Stomach (tissue), 8 donors: ENCODE measurements at regions not wholly inside any gene's neighbourhood (a gene's known extent, or its start where the extent isn't known, plus 50 kb on each side); places are given as distances from the start of the nearest gene placed in this dataset.

Experiments
- DNase-seq, 2 donors: peaks; one replicate each; pipeline versions ENCODE4 v3.0.0 to v3.0.0-alpha.2; 2013 to 2019
- H3K27ac ChIP-seq, 5 donors: fragments of 200-600 bp in 4 of 5; sonication (generic) in 4 of 5; one replicate each; pipeline ENCODE4 v1.5.1; 2013 to 2019; ENCODE audit warnings: mild to moderate bottlenecking in 1 of 5, moderate library complexity in 1 of 5
- H3K27me3 ChIP-seq, 3 donors: fragments of 200-600 bp; sonication (generic); one replicate each; pipeline ENCODE4 v1.5.1; 2017 to 2019; ENCODE audit warnings: mixed run types in 1 of 3
- H3K36me3 ChIP-seq, 4 donors: fragments of 200-600 bp; sonication (generic); 1 replicate in 3 of 4; 2 replicates in 1 of 4; pipeline ENCODE4 v1.5.1; 2016 to 2019
- H3K4me1 ChIP-seq, 4 donors: fragments of 200-600 bp; sonication (generic); one replicate each; pipeline ENCODE4 v1.5.1; 2016 to 2019
- H3K4me3 ChIP-seq, 4 donors: fragments of 200-600 bp; sonication (generic) in 3 of 4; one replicate each; pipeline ENCODE4 v1.5.1; 2016 to 2019; ENCODE audit warnings: mild to moderate bottlenecking in 1 of 4
- H3K9me3 ChIP-seq, 4 donors: fragments of 200-600 bp; sonication (generic); one replicate each; pipeline ENCODE4 v1.5.1; 2016 to 2019
- CTCF ChIP-seq, 7 experiments: fragments of 450-650 bp in 4 of 7; fragments of 200-600 bp in 3 of 7; sonication (generic) in 3 of 7; IDR thresholded peaks; one replicate each; pipeline ENCODE4 v1.5.1; 2016 to 2019; ENCODE audit warnings: antibody characterized with exemption in 7 of 7, control low read depth in 2 of 7, mild to moderate bottlenecking in 1 of 7
- EP300 ChIP-seq: sonication (generic); formaldehyde crosslinking; IDR thresholded peaks from one replicate; pipeline ENCODE4 v1.6.1; 2017; ENCODE audit warnings: antibody characterized with exemption
- POLR2A ChIP-seq, 4 donors: fragments of 450-650 bp; IDR thresholded peaks; one replicate each; pipeline ENCODE4 v1.6.1; 2016; ENCODE audit warnings: antibody characterized with exemption in 4 of 4, control low read depth in 2 of 4, mild to moderate bottlenecking in 1 of 4, moderate library complexity in 1 of 4
- POLR2AphosphoS5 ChIP-seq, 3 donors: sonication (generic); formaldehyde crosslinking; IDR thresholded peaks; one replicate each; pipeline ENCODE4 v1.6.1; 2016; ENCODE audit warnings: antibody characterized with exemption in 3 of 3
- WGBS, 5 donors: extraction: QIAGEN DNeasy Blood & Tissue Kit in 3 of 5; methylation state at CpG; one replicate each; pipeline versions ENCODE4 v1.1.5 to v1.1.7; 2013 to 2018; 5-methylcytosine and 5-hydroxymethylcytosine counted together
- intact Hi-C: fragments of 100-400 bp; cut with DNase I; formaldehyde crosslinking; loops from one replicate; pipeline ENCODE4 v1.15.1; 2023; ENCODE audit warnings: low total_unique reads
- donor health status: healthy with polysubstance abuse.
- donor health status: Bipolar disorder and iron deficiency.
- donor health status: healthy.

GRCh38 chr10:55873485-55873884 is 487.6 kb downstream of the ZWINT start:
- TF ChIP-seq CTCF (IDR thresholded peaks at IDR 0.05) (no peak), EP300 (no peak), POLR2AphosphoS5 (IDR thresholded peaks at IDR 0.05) (no peak), POLR2A (IDR thresholded peaks at IDR 0.05) (no peak)
- Histone ChIP-seq H3K9me3 (no peaks in the 10 kb centered on the region), H3K4me3 (no peak overlapping the region), H3K27me3 (no peaks in the 10 kb centered on the region), H3K27ac (no peak overlapping the region), H3K4me1 (no peaks in the 10 kb centered on the region), H3K36me3 (no peaks in the 10 kb centered on the region)
- 18 to 47% (median 34%) methylated on average over 2 of the region's 2 CpGs for WGBS, 5 donors
- DNase-seq: no peak
- intact Hi-C loops: no loop called here

- no peaks in the 10 kb centered on the region for H3K27me3 ChIP-seq
- TF ChIP-seq POLR2AphosphoS5 (IDR thresholded peaks at IDR 0.05) (no peak), EP300 (no peak), POLR2A (IDR thresholded peaks at IDR 0.05) (no peak), CTCF (IDR thresholded peaks at IDR 0.05) (no peak)
- no peak overlapping the region for H3K27ac ChIP-seq
- no peaks in the 10 kb centered on the region for H3K9me3 ChIP-seq
- WGBS, 5 donors: 43 to 64% (median 56%) methylated on average over 1 of the region's 1 CpG
- intact Hi-C loops: no loop called here
- no peaks in the 10 kb centered on the region for H3K4me1 ChIP-seq
- H3K36me3 ChIP-seq: no peaks in the 10 kb centered on the region
- DNase-seq: no peak
- H3K4me3 ChIP-seq: no peak overlapping the region
These were observed 490.9 kb downstream of the ZWINT start for GRCh38 chr10:55870186-55870585.

GRCh38 chr10:55867848-55868247 is 493.2 kb downstream of the ZWINT start:
- no peak overlapping the region for H3K27ac ChIP-seq
- no peaks in the 10 kb centered on the region for H3K9me3 ChIP-seq
- no peak overlapping the region for H3K4me3 ChIP-seq
- WGBS, 5 donors: 10 to 18% (median 13%) methylated on average over 1 of the region's 1 CpG
- no peaks in the 10 kb centered on the region for H3K36me3 ChIP-seq
- H3K4me1 ChIP-seq: no peaks in the 10 kb centered on the region
- intact Hi-C loops: no loop called here
- H3K27me3 ChIP-seq: no peaks in the 10 kb centered on the region
- no peak for DNase-seq
- no peak for TF ChIP-seq EP300
- no peak for TF ChIP-seq POLR2AphosphoS5 (IDR thresholded peaks at IDR 0.05)
- no peak for TF ChIP-seq POLR2A (IDR thresholded peaks at IDR 0.05)
- no peak for TF ChIP-seq CTCF (IDR thresholded peaks at IDR 0.05)

GRCh38 chr10:55858730-55859129 is 502.3 kb downstream of the ZWINT start:
- 69 to 89% (median 81%) methylated on average over 1 of the region's 1 CpG for WGBS, 5 donors
- intact Hi-C loops: no loop called here
- H3K9me3 ChIP-seq: peaks cover 0 to 9% (median 9%) of the 10 kb centered on the region in 4 donors
- no peaks in the 10 kb centered on the region for H3K36me3 ChIP-seq
- no peaks in the 10 kb centered on the region for H3K4me1 ChIP-seq
- TF ChIP-seq POLR2AphosphoS5 (IDR thresholded peaks at IDR 0.05): no peak
- TF ChIP-seq EP300: no peak
- no peak for TF ChIP-seq CTCF (IDR thresholded peaks at IDR 0.05)
- no peak for TF ChIP-seq POLR2A (IDR thresholded peaks at IDR 0.05)
- no peak overlapping the region for H3K4me3 ChIP-seq
- no peak overlapping the region for H3K27ac ChIP-seq
- H3K27me3 ChIP-seq: no peaks in the 10 kb centered on the region
- no peak for DNase-seq
